ENCODE measurements at regions not wholly inside any gene's neighbourhood (a gene's known extent, or its start where the extent isn't known, plus 50 kb on each side); places are given as distances from the start of the nearest gene placed in this dataset.

GRCh38 chr11:129738242-129738641, 77.4 kb upstream of the TMEM45B start:
- ChIA-PET CTCF (ENCODE audit: low intra/inter-chr PET ratio) (no interaction called here), POLR2A (no interaction called here)
- ATAC-seq, result no peak
- no peaks in the 10 kb centered on the region for H3K36me3 ChIP-seq (ENCODE audit: control insufficient read depth, insufficient read depth, low read length)
- H3K4me1 ChIP-seq (replicated peaks in 1 of 2; ENCODE audit: control insufficient read depth in 2 of 2, insufficient read depth in 2 of 2, low read length in 2 of 2), result no peaks in the 10 kb centered on the region
- no peaks in the 10 kb centered on the region for H3K9me1 ChIP-seq (ENCODE audit: control insufficient read depth, insufficient read depth, low read length)
- H3K9ac ChIP-seq (ENCODE audit: insufficient read depth in 1 of 2, low read depth in 2 of 2, low read length in 2 of 2), result no peak overlapping the region
- H3K9me3 ChIP-seq (replicated peaks; ENCODE audit: control insufficient read depth, insufficient read depth, low read depth, low read length), result no peaks in the 10 kb centered on the region
- H4K20me1 ChIP-seq (replicated peaks; ENCODE audit: control insufficient read depth, insufficient read depth, low read length), result no peaks in the 10 kb centered on the region
- no peak for FAIRE-seq
- no peak overlapping the region for H3K4me2 ChIP-seq (ENCODE audit: insufficient read depth, low read length)
- in situ Hi-C loops (cut with MboI), result no loop called here
- WGBS (ENCODE audit: insufficient coverage, low coverage, missing lambda C conversion rate), result 0% methylated on average over 2 of the region's 2 CpGs
- intact Hi-C loops (cut with micrococcal nuclease), result no loop called here
- no peak overlapping the region for H3K4me3 ChIP-seq
- H3K27me3 ChIP-seq (ENCODE audit: control insufficient read depth in 2 of 2, insufficient read depth in 2 of 2, low read length in 2 of 2), result peaks cover 2 to 27% of the 10 kb centered on the region in 2 experiments; a peak in 4 of 5 replicates
- no peaks in the 10 kb centered on the region for H3K79me2 ChIP-seq (ENCODE audit: control insufficient read depth, insufficient read depth, low read length)
- H2AFZ ChIP-seq (ENCODE audit: low read depth, low read length), result no peak overlapping the region
- no TSS peak for BruUV-seq (replicated peaks)
- no peak for DNase-seq (ENCODE audit: extremely low read depth in 1 of 4, low spot score in 3 of 4)
- no peak overlapping the region for H3K27ac ChIP-seq (ENCODE audit: extremely low read depth, low read depth, low read length)
- TF ChIP-seq PRPF4 (IDR thresholded peaks at IDR 0.05; ENCODE audit: insufficient read depth, low read depth, low read length, poor library complexity, severe bottlenecking) (no peak), DPF2 (IDR thresholded peaks at IDR 0.05) (no peak), ATF1 (CRISPR knock-in tag; IDR thresholded peaks at IDR 0.05) (no peak), ATF1 (tag; IDR thresholded peaks at IDR 0.05) (no peak), NBN (IDR thresholded peaks at IDR 0.05; ENCODE audit: low read depth) (no peak), CBX3 (IDR thresholded peaks at IDR 0.05; ENCODE audit: borderline replicate concordance in 1 of 2, low read length in 2 of 2) (no peak), ARID3B (CRISPR knock-in tag; IDR thresholded peaks at IDR 0.05; ENCODE audit: borderline replicate concordance) (no peak), ZBTB7A (IDR thresholded peaks at IDR 0.05; ENCODE audit: borderline replicate concordance, control insufficient read depth, low read depth, low read length) (no peak), ZNF324 (CRISPR knock-in tag; IDR thresholded peaks at IDR 0.05) (no peak), ZBTB40 (IDR thresholded peaks at IDR 0.05) (no peak), ZBTB40 (CRISPR knock-in tag; IDR thresholded peaks at IDR 0.05) (no peak), JUN (IDR thresholded peaks at IDR 0.05; ENCODE audit: borderline replicate concordance, low read depth, low read length) (no peak), JUN (CRISPR knock-in tag; IDR thresholded peaks at IDR 0.05; ENCODE audit: borderline replicate concordance) (no peak), RBM17 (IDR thresholded peaks at IDR 0.05; ENCODE audit: borderline replicate concordance, low read depth, low read length) (no peak)

Data from K562 (cell line).